KMS-11 (cell line): ENCODE measurements at regions not wholly inside any gene's neighbourhood (a gene's known extent, or its start where the extent isn't known, plus 50 kb on each side); places are given as distances from the start of the nearest gene placed in this dataset.

Source experiments
- H2AFZ ChIP-seq: fragments of 200-600 bp; sonication (generic); 2 replicates; pipeline ENCODE4 v1.6.1; 2016; ENCODE audit warnings: antibody characterized with exemption, mixed run types, low read depth
- H3K27ac ChIP-seq: fragments of 200-600 bp; sonication (generic); 2 replicates; pipeline ENCODE4 v1.6.1; 2016; ENCODE audit warnings: mild to moderate bottlenecking, mixed run types
- H3K27me3 ChIP-seq: fragments of 200-600 bp; sonication (generic); 2 replicates; pipeline ENCODE4 v1.6.1; 2017; ENCODE audit warnings: mild to moderate bottlenecking, low read depth, mixed run types, moderate library complexity; ENCODE audit not compliant: insufficient read depth
- H3K36me3 ChIP-seq: fragments of 200-600 bp; sonication (generic); 2 replicates; pipeline ENCODE4 v1.6.1; 2017; ENCODE audit warnings: mild to moderate bottlenecking, mixed run types; ENCODE audit not compliant: insufficient read depth
- H3K4me1 ChIP-seq: fragments of 200-600 bp; sonication (generic); 2 replicates; pipeline ENCODE4 v1.6.1; 2016; ENCODE audit warnings: mild to moderate bottlenecking, low read depth, mixed run types; ENCODE audit not compliant: poor library complexity, severe bottlenecking
- H3K4me2 ChIP-seq: fragments of 200-600 bp; sonication (generic); 2 replicates; pipeline ENCODE4 v1.7.0; 2016; ENCODE audit warnings: mild to moderate bottlenecking, mixed run types
- H3K4me3 ChIP-seq: fragments of 200-600 bp; sonication (generic); IDR thresholded peaks from 2 replicates; pipeline ENCODE4 v1.6.1; 2017; ENCODE audit warnings: low read depth, low read length, mixed read lengths; ENCODE audit not compliant: insufficient read depth
- H3K79me2 ChIP-seq: fragments of 200-600 bp; sonication (generic); 2 replicates; pipeline ENCODE4 v1.6.1; 2016; ENCODE audit warnings: low read depth, mixed run types; ENCODE audit not compliant: insufficient read depth
- H3K9ac ChIP-seq: fragments of 200-600 bp; sonication (generic); 2 replicates; pipeline ENCODE4 v1.6.1; 2016; ENCODE audit warnings: mild to moderate bottlenecking, mixed run types
- H4K20me1 ChIP-seq: fragments of 200-600 bp; sonication (generic); 2 replicates; pipeline ENCODE4 v1.6.1; 2016; ENCODE audit warnings: mild to moderate bottlenecking, mixed run types; ENCODE audit not compliant: insufficient read depth
- TF ChIP-seq, protein P1 (sequence below): fragments of 200-600 bp; sonication (generic); conservative IDR thresholded peaks from 2 replicates; pipeline ENCODE4 v1.6.1; 2017; ENCODE audit warnings: low read depth, mild to moderate bottlenecking, antibody characterized with exemption, low read length, moderate library complexity, mixed read lengths

DNA sequence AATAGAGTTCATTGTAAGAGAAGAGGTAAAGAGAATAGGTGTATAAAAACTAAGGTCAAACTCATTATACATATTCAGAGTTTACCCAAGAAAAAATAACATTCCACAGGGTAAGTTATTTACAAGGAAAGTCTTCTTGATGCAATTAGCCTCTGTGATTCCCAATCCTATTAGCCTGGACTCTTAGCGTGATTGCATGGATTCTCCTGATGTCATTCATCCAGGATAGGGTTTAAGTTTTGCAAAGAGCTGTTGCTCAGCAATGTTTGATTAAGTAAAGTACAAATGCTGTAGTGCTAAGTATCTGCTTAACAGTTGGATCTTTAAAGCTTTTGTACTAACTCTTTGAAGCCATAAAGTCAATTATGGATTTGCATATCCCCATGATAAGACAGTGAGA, 767.8 kb upstream of the LUZP2 start:
- no peaks in the 10 kb centered on the region for H4K20me1 ChIP-seq
- H3K79me2 ChIP-seq, result no peaks in the 10 kb centered on the region
- no peak overlapping the region for H3K4me3 ChIP-seq
- no peaks in the 10 kb centered on the region for H3K36me3 ChIP-seq
- H2AFZ ChIP-seq, result no peak overlapping the region
- no peak overlapping the region for H3K9ac ChIP-seq
- H3K4me2 ChIP-seq, result no peak overlapping the region
- H3K27me3 ChIP-seq, result no peaks in the 10 kb centered on the region
- H3K27ac ChIP-seq, result no peak overlapping the region
- TF ChIP-seq, protein P1, sequence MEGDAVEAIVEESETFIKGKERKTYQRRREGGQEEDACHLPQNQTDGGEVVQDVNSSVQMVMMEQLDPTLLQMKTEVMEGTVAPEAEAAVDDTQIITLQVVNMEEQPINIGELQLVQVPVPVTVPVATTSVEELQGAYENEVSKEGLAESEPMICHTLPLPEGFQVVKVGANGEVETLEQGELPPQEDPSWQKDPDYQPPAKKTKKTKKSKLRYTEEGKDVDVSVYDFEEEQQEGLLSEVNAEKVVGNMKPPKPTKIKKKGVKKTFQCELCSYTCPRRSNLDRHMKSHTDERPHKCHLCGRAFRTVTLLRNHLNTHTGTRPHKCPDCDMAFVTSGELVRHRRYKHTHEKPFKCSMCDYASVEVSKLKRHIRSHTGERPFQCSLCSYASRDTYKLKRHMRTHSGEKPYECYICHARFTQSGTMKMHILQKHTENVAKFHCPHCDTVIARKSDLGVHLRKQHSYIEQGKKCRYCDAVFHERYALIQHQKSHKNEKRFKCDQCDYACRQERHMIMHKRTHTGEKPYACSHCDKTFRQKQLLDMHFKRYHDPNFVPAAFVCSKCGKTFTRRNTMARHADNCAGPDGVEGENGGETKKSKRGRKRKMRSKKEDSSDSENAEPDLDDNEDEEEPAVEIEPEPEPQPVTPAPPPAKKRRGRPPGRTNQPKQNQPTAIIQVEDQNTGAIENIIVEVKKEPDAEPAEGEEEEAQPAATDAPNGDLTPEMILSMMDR, result no peak
- peaks cover 4% of the 10 kb centered on the region for H3K4me1 ChIP-seq

DNA sequence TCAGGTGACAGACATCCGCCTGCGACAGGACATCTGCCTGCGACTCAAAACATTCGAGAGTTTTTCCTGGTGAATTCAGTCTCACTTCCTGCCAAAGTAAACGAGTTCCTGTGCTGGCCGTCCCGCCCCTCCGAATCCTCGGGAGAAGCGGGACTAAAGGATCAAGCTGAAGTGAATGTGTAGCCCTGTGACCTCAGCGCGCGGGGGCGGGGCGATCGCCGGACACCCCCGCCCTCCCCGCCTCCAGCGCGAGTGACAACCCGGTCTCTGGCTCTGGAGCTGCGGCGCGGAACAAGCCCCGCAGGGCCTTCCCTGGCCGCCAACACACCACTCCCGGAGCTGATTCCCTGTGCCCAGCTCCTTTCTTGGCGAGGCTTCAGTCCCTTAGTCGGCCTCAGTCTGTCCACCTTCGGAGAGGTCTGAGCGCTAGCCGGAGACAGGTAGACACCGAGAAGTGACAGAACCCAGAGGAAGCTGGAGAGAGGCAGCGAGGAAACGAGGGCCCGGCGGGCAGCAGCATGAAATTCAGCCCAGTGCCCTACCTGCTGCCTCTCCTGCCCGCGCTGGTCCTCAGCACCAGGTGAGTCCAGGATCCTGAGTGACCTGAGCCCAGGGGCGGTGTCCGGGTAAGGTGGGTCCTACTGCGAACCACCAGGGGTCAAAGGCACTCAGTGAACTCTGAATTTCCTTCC, 766.4 kb upstream of the LUZP2 start:
- no peak overlapping the region for H2AFZ ChIP-seq
- no peaks in the 10 kb centered on the region for H3K79me2 ChIP-seq
- H3K27ac ChIP-seq, result no peak overlapping the region
- no peak overlapping the region for H3K4me3 ChIP-seq
- H3K4me1 ChIP-seq, result no peaks in the 10 kb centered on the region
- no peak overlapping the region for H3K9ac ChIP-seq
- TF ChIP-seq, protein P1, result no peak
- no peaks in the 10 kb centered on the region for H4K20me1 ChIP-seq
- no peaks in the 10 kb centered on the region for H3K36me3 ChIP-seq
- H3K4me2 ChIP-seq, result no peak overlapping the region
- H3K27me3 ChIP-seq, result no peaks in the 10 kb centered on the region

DNA sequence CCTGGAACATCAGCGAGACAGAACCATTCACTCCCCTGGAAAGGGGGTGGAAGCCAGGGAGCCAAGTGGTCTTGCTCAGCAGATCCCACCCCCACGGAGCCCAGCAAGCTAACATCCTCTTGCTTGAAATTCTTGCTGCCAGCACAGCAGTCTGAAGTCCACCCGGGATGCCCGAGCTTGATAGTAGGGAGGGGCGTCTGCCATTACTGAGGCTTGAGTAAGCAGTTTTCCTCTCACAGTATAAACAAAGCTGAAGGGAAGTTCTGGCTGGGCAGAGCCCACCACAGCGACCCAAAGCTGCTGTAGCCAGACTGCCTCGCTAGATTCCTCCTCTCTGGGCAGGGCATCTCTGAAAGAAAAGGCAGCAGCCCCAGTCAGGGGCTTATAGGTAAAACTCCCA, 764.8 kb upstream of the LUZP2 start:
- H3K36me3 ChIP-seq, result no peaks in the 10 kb centered on the region
- TF ChIP-seq, protein P1, result no peak
- H3K27me3 ChIP-seq, result no peaks in the 10 kb centered on the region
- H3K4me3 ChIP-seq, result no peak overlapping the region
- no peak overlapping the region for H3K4me2 ChIP-seq
- no peaks in the 10 kb centered on the region for H4K20me1 ChIP-seq
- H3K79me2 ChIP-seq, result no peaks in the 10 kb centered on the region
- no peak overlapping the region for H3K9ac ChIP-seq
- no peak overlapping the region for H3K27ac ChIP-seq
- H2AFZ ChIP-seq, result no peak overlapping the region
- H3K4me1 ChIP-seq, result no peaks in the 10 kb centered on the region

DNA sequence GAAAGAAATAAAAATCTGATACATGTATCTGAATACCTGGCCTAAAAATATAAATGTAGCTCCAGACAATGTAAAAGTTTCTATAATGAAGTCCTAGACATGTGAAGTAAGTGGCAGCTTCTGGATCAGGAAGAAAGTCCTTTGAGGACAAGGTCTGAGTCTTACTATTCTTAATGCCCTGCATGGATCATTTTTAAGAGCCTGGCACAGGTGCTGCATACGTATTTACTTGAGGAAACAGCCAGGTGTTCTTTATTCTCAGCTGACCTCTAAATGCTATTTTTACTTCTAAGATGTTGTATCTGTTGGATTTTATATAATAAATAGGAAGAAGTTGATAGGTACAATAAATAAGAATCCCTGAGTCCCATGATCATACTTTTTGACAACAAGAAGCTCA, 750.0 kb upstream of the LUZP2 start:
- H3K9ac ChIP-seq, result no peak overlapping the region
- TF ChIP-seq, protein P1, result no peak
- no peaks in the 10 kb centered on the region for H4K20me1 ChIP-seq
- no peaks in the 10 kb centered on the region for H3K79me2 ChIP-seq
- H3K4me1 ChIP-seq, result no peaks in the 10 kb centered on the region
- no peak overlapping the region for H2AFZ ChIP-seq
- no peak overlapping the region for H3K4me2 ChIP-seq
- no peak overlapping the region for H3K4me3 ChIP-seq
- no peaks in the 10 kb centered on the region for H3K36me3 ChIP-seq
- H3K27ac ChIP-seq, result no peak overlapping the region
- H3K27me3 ChIP-seq, result no peaks in the 10 kb centered on the region
